Neural cell (in vitro differentiated cells): ENCODE measurements at regions not wholly inside any gene's neighbourhood (a gene's known extent, or its start where the extent isn't known, plus 50 kb on each side); places are given as distances from the start of the nearest gene placed in this dataset.

Experiments used
- H2AFZ ChIP-seq: fragments of 200-600, 300-800 bp; sonication (generic), shearing (Covaris generic); 2 replicates; pipeline ENCODE4 v1.6.0; 2014; ENCODE audit warnings: low read depth, mild to moderate bottlenecking, antibody characterized with exemption, low read length, moderate library complexity
- H3F3A ChIP-seq: fragments of 200-600 bp; shearing (Covaris generic); 2 replicates; pipeline ENCODE4 v1.6.1; 2016; ENCODE audit warnings: mild to moderate bottlenecking, moderate library complexity, mixed read lengths, antibody characterized with exemption, low read length; ENCODE audit not compliant: insufficient read depth, poor library complexity, severe bottlenecking
- H3K27ac ChIP-seq: fragments of 200-600, 300-800 bp; sonication (generic), shearing (Covaris generic); 2 replicates; pipeline ENCODE4 v1.5.1; 2014; ENCODE audit warnings: mild to moderate bottlenecking, low read length, moderate library complexity
- H3K27me3 ChIP-seq: fragments of 300-800, 200-600 bp; sonication (generic), shearing (Covaris generic); 2 replicates; pipeline ENCODE4 v1.6.0; 2014; ENCODE audit warnings: mild to moderate bottlenecking, low read depth, low read length, moderate library complexity; ENCODE audit not compliant: insufficient read depth
- H3K36me3 ChIP-seq: fragments of 300-800, 200-600 bp; sonication (generic), shearing (Covaris generic); 2 replicates; pipeline ENCODE4 v1.5.1; 2014; ENCODE audit warnings: mild to moderate bottlenecking, antibody characterized with exemption, low read length, moderate library complexity; ENCODE audit not compliant: insufficient read depth
- H3K4me2 ChIP-seq: fragments of 300-800, 200-600 bp; sonication (generic), shearing (Covaris generic); 2 replicates; pipeline ENCODE4 v1.6.0; 2014; ENCODE audit warnings: mild to moderate bottlenecking, low read length
- H3K4me3 ChIP-seq: fragments of 300-800, 200-600 bp; sonication (generic), shearing (Covaris generic); 2 replicates; pipeline ENCODE4 v1.5.1; 2014; ENCODE audit warnings: mild to moderate bottlenecking, low read length, moderate library complexity
- H3K79me2 ChIP-seq: fragments of 200-600 bp; shearing (Covaris generic); replicated peaks from 2 replicates; pipeline ENCODE4 v1.6.0; 2014; ENCODE audit warnings: mild to moderate bottlenecking, low read length, moderate library complexity; ENCODE audit not compliant: insufficient read depth
- H3K9ac ChIP-seq: fragments of 300-800, 200-600 bp; sonication (generic), shearing (Covaris generic); 2 replicates; pipeline ENCODE4 v1.6.1; 2016; ENCODE audit warnings: mild to moderate bottlenecking, low read length, mixed read lengths
- H3K9me2 ChIP-seq: fragments of 200-600 bp; shearing (Covaris generic); 2 replicates; pipeline ENCODE4 v1.6.1; 2016; ENCODE audit warnings: mild to moderate bottlenecking, low read length, mixed read lengths; ENCODE audit not compliant: insufficient read depth
- H3K9me3 ChIP-seq: fragments of 200-600, 300-800 bp; sonication (generic), shearing (Covaris generic); 2 replicates; pipeline ENCODE4 v1.6.1; 2016; ENCODE audit warnings: mild to moderate bottlenecking, mixed run types, low read length, moderate library complexity, mixed read lengths
- H4K20me1 ChIP-seq: fragments of 200-600 bp; shearing (Covaris generic); 2 replicates; pipeline ENCODE4 v1.6.1; 2016; ENCODE audit warnings: mild to moderate bottlenecking, mixed run types; ENCODE audit not compliant: insufficient read depth
- CTCF ChIP-seq: fragments of 450-650 bp; IDR thresholded peaks from 2 replicates; pipeline ENCODE4 v1.5.1; 2014; ENCODE audit warnings: antibody characterized with exemption, mild to moderate bottlenecking, moderate library complexity; ENCODE audit not compliant: poor library complexity, severe bottlenecking
- EP300 ChIP-seq: fragments of 450-650 bp; conservative IDR thresholded peaks from 2 replicates; pipeline ENCODE4 v1.6.1; 2014; ENCODE audit warnings: antibody characterized with exemption, mild to moderate bottlenecking, moderate library complexity; ENCODE audit not compliant: poor library complexity, severe bottlenecking
- EZH2 ChIP-seq: fragments of 200-600, 300-800 bp; shearing (Covaris generic), sonication (generic); IDR thresholded peaks from 2 replicates; pipeline ENCODE4 v1.6.1; 2014; ENCODE audit warnings: antibody characterized with exemption, low read length, borderline replicate concordance, mild to moderate bottlenecking; ENCODE audit not compliant: insufficient read depth, poor library complexity, severe bottlenecking
- MXI1 ChIP-seq: fragments of 450-650 bp; conservative IDR thresholded peaks from 2 replicates; pipeline ENCODE4 v1.6.1; 2014; ENCODE audit warnings: antibody characterized with exemption, mild to moderate bottlenecking; ENCODE audit not compliant: poor library complexity, severe bottlenecking
- POLR2AphosphoS5 ChIP-seq: IDR thresholded peaks from 2 replicates; pipeline ENCODE4 v1.6.1; 2012
- RAD21 ChIP-seq: fragments of 450-650 bp; conservative IDR thresholded peaks from 2 replicates; pipeline ENCODE4 v1.6.1; 2014; ENCODE audit warnings: antibody characterized with exemption, mild to moderate bottlenecking, moderate library complexity
- REST ChIP-seq: IDR thresholded peaks from 2 replicates; pipeline ENCODE4 v1.6.1; 2012; ENCODE audit warnings: borderline replicate concordance
- SMC3 ChIP-seq: fragments of 450-650 bp; conservative IDR thresholded peaks from 2 replicates; pipeline ENCODE4 v1.6.1; 2014; ENCODE audit warnings: antibody characterized with exemption, mild to moderate bottlenecking, moderate library complexity; ENCODE audit not compliant: poor library complexity
- TAF1 ChIP-seq: IDR thresholded peaks from 2 replicates; pipeline ENCODE4 v1.6.1; 2012; ENCODE audit warnings: low read depth

GRCh38 chr2:23007631-23008235, 377.2 kb upstream of the KLHL29 start:
- H3K27me3 ChIP-seq, result no peaks in the 10 kb centered on the region
- H3K4me3 ChIP-seq, result no peak overlapping the region
- H3K27ac ChIP-seq, result no peak overlapping the region
- H3K79me2 ChIP-seq, result no peaks in the 10 kb centered on the region
- H3K9me2 ChIP-seq, result no peaks in the 10 kb centered on the region
- no peaks in the 10 kb centered on the region for H3F3A ChIP-seq
- no peak for TF ChIP-seq POLR2AphosphoS5
- TF ChIP-seq TAF1, result no peak
- TF ChIP-seq EP300, result no peak
- no peak for TF ChIP-seq SMC3
- no peak for TF ChIP-seq REST
- no peak for TF ChIP-seq CTCF
- TF ChIP-seq MXI1, result no peak
- no peak for TF ChIP-seq EZH2
- TF ChIP-seq RAD21, result no peak
- H3K9ac ChIP-seq, result no peak overlapping the region
- no peaks in the 10 kb centered on the region for H4K20me1 ChIP-seq
- H3K36me3 ChIP-seq, result no peaks in the 10 kb centered on the region
- H3K4me2 ChIP-seq, result no peak overlapping the region
- no peaks in the 10 kb centered on the region for H3K9me3 ChIP-seq
- no peak overlapping the region for H2AFZ ChIP-seq

- no peaks in the 10 kb centered on the region for H3K79me2 ChIP-seq
- H3K9me3 ChIP-seq, result no peaks in the 10 kb centered on the region
- H3K36me3 ChIP-seq, result no peaks in the 10 kb centered on the region
- no peaks in the 10 kb centered on the region for H3K27me3 ChIP-seq
- TF ChIP-seq CTCF (no peak), RAD21 (no peak), MXI1 (no peak), REST (no peak), EP300 (no peak), EZH2 (no peak)
- H3K9ac ChIP-seq, result no peak overlapping the region
- H3K9me2 ChIP-seq, result no peaks in the 10 kb centered on the region
- no peak overlapping the region for H3K27ac ChIP-seq
- H4K20me1 ChIP-seq, result no peaks in the 10 kb centered on the region
- no peak overlapping the region for H2AFZ ChIP-seq
- no peak overlapping the region for H3K4me2 ChIP-seq
- H3K4me3 ChIP-seq, result no peak overlapping the region
- no peaks in the 10 kb centered on the region for H3F3A ChIP-seq
Observed at GRCh38 chr2:23008440-23008839, 376.5 kb upstream of the KLHL29 start.
